LNCaP clone FGC (cell line): ENCODE measurements at regions not wholly inside any gene's neighbourhood (a gene's known extent, or its start where the extent isn't known, plus 50 kb on each side); places are given as distances from the start of the nearest gene placed in this dataset.
"Not testable (repeated sequence)": the region's sequence is repeated elsewhere in the genome, so short reads cannot be mapped to it uniquely, and the experiment has no call there.

Experiments
- DNase-seq: peaks from one replicate; pipeline ENCODE4 v3.0.0-alpha.2; 2011; ENCODE audit warnings: low read depth
- H3K4me3 ChIP-seq: 2 replicates; pipeline ENCODE4 v1.5.1; 2011; ENCODE audit warnings: mild to moderate bottlenecking, low read depth, low read length, control low read depth
- CTCF ChIP-seq: IDR thresholded peaks from 2 replicates; pipeline ENCODE4 v1.5.1; 2012; ENCODE audit warnings: mild to moderate bottlenecking; ENCODE audit not compliant: control insufficient read depth, insufficient read depth; ENCODE audit errors: extremely low read depth

- TF ChIP-seq CTCF: no peak
- H3K4me3 ChIP-seq: no peak overlapping the region
- no peak for DNase-seq
Observed at GRCh38 chr3:153484842-153485241, 322.8 kb downstream of the RAP2B start.

- no peak for TF ChIP-seq CTCF
- no peak for DNase-seq
- H3K4me3 ChIP-seq: no peak overlapping the region
Observed at GRCh38 chr3:153495422-153495821, 333.4 kb downstream of the RAP2B start.

GRCh38 chr3:153502682-153503081 lies 340.7 kb downstream of the RAP2B start:
- no peak for DNase-seq
- no peak for TF ChIP-seq CTCF
- H3K4me3 ChIP-seq: no peak overlapping the region

GRCh38 chr3:153503873-153504272 lies 341.8 kb downstream of the RAP2B start:
- DNase-seq: no peak
- no peak overlapping the region for H3K4me3 ChIP-seq
- no peak for TF ChIP-seq CTCF

- not testable (repeated sequence) for H3K4me3 ChIP-seq, DNase-seq
Observed at GRCh38 chr3:153506205-153506604, 344.2 kb downstream of the RAP2B start.

GRCh38 chr3:153506686-153507085 lies 344.7 kb downstream of the RAP2B start:
- DNase-seq, H3K4me3 ChIP-seq: not testable (repeated sequence)

- H3K4me3 ChIP-seq: no peak overlapping the region
- no peak for DNase-seq
- peak; percentile 38 for TF ChIP-seq CTCF
Observed at GRCh38 chr3:153513236-153513635, 351.2 kb downstream of the RAP2B start.

GRCh38 chr3:153528473-153528872 lies 366.4 kb downstream of the RAP2B start:
- H3K4me3 ChIP-seq: no peak overlapping the region
- DNase-seq: peak; percentile 81
- no peak for TF ChIP-seq CTCF
